ENCODE measurements at regions not wholly inside any gene's neighbourhood (a gene's known extent, or its start where the extent isn't known, plus 50 kb on each side); places are given as distances from the start of the nearest gene placed in this dataset.

GRCh38 chr3:72145506-72146380 is 360.8 kb upstream of the PROK2 start:
- H3K36me3 ChIP-seq (ENCODE audit: control insufficient read depth in 4 of 4, insufficient read depth in 4 of 4, low read length in 4 of 4) = no peaks in the 10 kb centered on the region
- no peaks in the 10 kb centered on the region for H3K27me3 ChIP-seq (ENCODE audit: control insufficient read depth in 3 of 3, insufficient read depth in 3 of 3, low read length in 2 of 3)
- DNase-seq (peak; percentile 75 to 83 (median 83)), ATAC-seq (ENCODE audit: insufficient read depth, low FRiP score) (no peak)
- H3K27ac ChIP-seq (ENCODE audit: low read depth in 1 of 2, low read length in 1 of 2) = no peak overlapping the region
- peaks cover 2 to 18% (median 7%) of the 10 kb centered on the region in 5 donors for H3K4me1 ChIP-seq (ENCODE audit: control insufficient read depth in 5 of 5, insufficient read depth in 5 of 5, low read length in 5 of 5)
- 78 to 83% methylated on average over 12 of the region's 12 CpGs for WGBS, 2 donors
- no peak overlapping the region for H3K9ac ChIP-seq (ENCODE audit: insufficient read depth in 1 of 2, low read length in 2 of 2)
- no peak for TF ChIP-seq CTCF (IDR thresholded peaks at IDR 0.05; ENCODE audit: control extremely low read depth, extremely low read depth)
- H3K4me3 ChIP-seq = no peak overlapping the region
- no peaks in the 10 kb centered on the region for H3K9me3 ChIP-seq (ENCODE audit: control insufficient read depth in 4 of 4, insufficient read depth in 3 of 4, low read length in 3 of 4)

GRCh38 chr3:72144773-72145505 is 360.0 kb upstream of the PROK2 start:
- DNase-seq (no peak), ATAC-seq (ENCODE audit: insufficient read depth, low FRiP score) (no peak)
- no peaks in the 10 kb centered on the region for H3K9me3 ChIP-seq (ENCODE audit: control insufficient read depth in 4 of 4, insufficient read depth in 3 of 4, low read length in 3 of 4)
- H3K27me3 ChIP-seq (ENCODE audit: control insufficient read depth in 3 of 3, insufficient read depth in 3 of 3, low read length in 2 of 3) = no peaks in the 10 kb centered on the region
- WGBS, 2 donors = 33 to 47% methylated on average over 10 of the region's 10 CpGs
- no peak overlapping the region for H3K4me3 ChIP-seq
- H3K36me3 ChIP-seq (ENCODE audit: control insufficient read depth in 4 of 4, insufficient read depth in 4 of 4, low read length in 4 of 4) = no peaks in the 10 kb centered on the region
- TF ChIP-seq CTCF (IDR thresholded peaks at IDR 0.05; ENCODE audit: control extremely low read depth, extremely low read depth) = no peak
- peak overlapping the region in 1 of 2 donors; percentile 41 for H3K27ac ChIP-seq (ENCODE audit: low read depth in 1 of 2, low read length in 1 of 2)
- peaks cover 2 to 10% (median 3%) of the 10 kb centered on the region in 5 donors for H3K4me1 ChIP-seq (ENCODE audit: control insufficient read depth in 5 of 5, insufficient read depth in 5 of 5, low read length in 5 of 5)
- peak overlapping the region in 1 of 2 donors; percentile 1 for H3K9ac ChIP-seq (ENCODE audit: insufficient read depth in 1 of 2, low read length in 2 of 2)

GRCh38 chr3:72143966-72144717 is 359.2 kb upstream of the PROK2 start:
- 65 to 67% methylated on average over 6 of the region's 6 CpGs for WGBS, 2 donors
- Histone ChIP-seq H3K27me3 (ENCODE audit: control insufficient read depth in 3 of 3, insufficient read depth in 3 of 3, low read length in 2 of 3) (no peaks in the 10 kb centered on the region), H3K36me3 (ENCODE audit: control insufficient read depth in 4 of 4, insufficient read depth in 4 of 4, low read length in 4 of 4) (no peaks in the 10 kb centered on the region), H3K27ac (ENCODE audit: low read depth in 1 of 2, low read length in 1 of 2) (peak overlapping the region in 1 of 2 donors; percentile 41), H3K4me3 (no peak overlapping the region), H3K4me1 (ENCODE audit: control insufficient read depth in 5 of 5, insufficient read depth in 5 of 5, low read length in 5 of 5) (peaks cover 0 to 6% (median 3%) of the 10 kb centered on the region in 5 donors), H3K9ac (ENCODE audit: insufficient read depth in 1 of 2, low read length in 2 of 2) (peak overlapping the region in 1 of 2 donors; percentile 1), H3K9me3 (ENCODE audit: control insufficient read depth in 4 of 4, insufficient read depth in 3 of 4, low read length in 3 of 4) (no peaks in the 10 kb centered on the region)
- TF ChIP-seq CTCF (IDR thresholded peaks at IDR 0.05; ENCODE audit: control extremely low read depth, extremely low read depth) = no peak
- DNase-seq = no peak
- ATAC-seq (ENCODE audit: insufficient read depth, low FRiP score) = no peak
